ENCODE measurements at regions not wholly inside any gene's neighbourhood (a gene's known extent, or its start where the extent isn't known, plus 50 kb on each side); places are given as distances from the start of the nearest gene placed in this dataset.

GRCh38 chr13:30832845-30833332, 73.2 kb upstream of the MEDAG start (continued):
- TF ChIP-seq ZNF274 (IDR thresholded peaks at IDR 0.05; ENCODE audit: low read length) (no peak), ZNF274 (tag by site-specific recombination; IDR thresholded peaks at IDR 0.05; ENCODE audit: borderline replicate concordance) (no peak), ZNF544 (tag by site-specific recombination; IDR thresholded peaks at IDR 0.05) (no peak), ZNF26 (tag by site-specific recombination; IDR thresholded peaks at IDR 0.05) (no peak), ZFP3 (tag by site-specific recombination; IDR thresholded peaks at IDR 0.05; ENCODE audit: low read depth) (no peak), HOXC10 (CRISPR knock-in tag; IDR thresholded peaks at IDR 0.05) (no peak), OSR2 (tag by site-specific recombination; IDR thresholded peaks at IDR 0.05) (peak; percentile 33; the same call in 1 of the 2 replicates), RBAK (tag by site-specific recombination; IDR thresholded peaks at IDR 0.05) (no peak), ZBTB20 (tag by site-specific recombination; IDR thresholded peaks at IDR 0.05) (peak; percentile 54; the same call in 1 of the 2 replicates), ZNF121 (tag by site-specific recombination; IDR thresholded peaks at IDR 0.05) (no peak), FEZF1 (tag by site-specific recombination; IDR thresholded peaks at IDR 0.05) (peak; percentile 96), KLF10 (tag by site-specific recombination; IDR thresholded peaks at IDR 0.05) (no peak), ZNF398 (tag by site-specific recombination; IDR thresholded peaks at IDR 0.05) (0 out of 2 replicates have a peak, but pooled peaks have one; percentile 39), ZNF830 (tag by site-specific recombination; IDR thresholded peaks at IDR 0.05; ENCODE audit: low read depth) (no peak), ZNF10 (tag by site-specific recombination; IDR thresholded peaks at IDR 0.05) (peak; percentile 62; the same call in 1 of the 2 replicates), ZBTB48 (tag by site-specific recombination; IDR thresholded peaks at IDR 0.05) (peak; percentile 63), WT1 (tag by site-specific recombination; IDR thresholded peaks at IDR 0.05) (peak; percentile 43; the same call in 1 of the 2 replicates), ZNF433 (tag by site-specific recombination; IDR thresholded peaks at IDR 0.05; ENCODE audit: low read depth) (no peak), ZBTB8A (tag by site-specific recombination; IDR thresholded peaks at IDR 0.05) (peak; percentile 85), ZNF513 (tag by site-specific recombination; IDR thresholded peaks at IDR 0.05) (no peak), ZNF366 (tag by site-specific recombination; conservative IDR thresholded peaks at IDR 0.05) (0 out of 2 replicates have a peak, but pooled peaks have one; percentile 26), ZNF626 (tag by site-specific recombination; IDR thresholded peaks at IDR 0.05) (no peak), ZNF558 (tag by site-specific recombination; IDR thresholded peaks at IDR 0.05) (no peak), ZNF37A (tag by site-specific recombination; IDR thresholded peaks at IDR 0.05) (no peak), ZNF335 (tag by site-specific recombination; conservative IDR thresholded peaks at IDR 0.05) (peak; percentile 60), MEIS1 (CRISPR knock-in tag; IDR thresholded peaks at IDR 0.05; ENCODE audit: borderline replicate concordance) (no peak), SCRT1 (tag by site-specific recombination; IDR thresholded peaks at IDR 0.05; ENCODE audit: borderline replicate concordance) (peak; percentile 65; the same call in 1 of the 2 replicates), ZNF837 (tag by site-specific recombination; IDR thresholded peaks at IDR 0.05) (no peak), KLF7 (tag by site-specific recombination; IDR thresholded peaks at IDR 0.05; ENCODE audit: borderline replicate concordance) (no peak)
- TF ChIP-seq, protein P1, sequence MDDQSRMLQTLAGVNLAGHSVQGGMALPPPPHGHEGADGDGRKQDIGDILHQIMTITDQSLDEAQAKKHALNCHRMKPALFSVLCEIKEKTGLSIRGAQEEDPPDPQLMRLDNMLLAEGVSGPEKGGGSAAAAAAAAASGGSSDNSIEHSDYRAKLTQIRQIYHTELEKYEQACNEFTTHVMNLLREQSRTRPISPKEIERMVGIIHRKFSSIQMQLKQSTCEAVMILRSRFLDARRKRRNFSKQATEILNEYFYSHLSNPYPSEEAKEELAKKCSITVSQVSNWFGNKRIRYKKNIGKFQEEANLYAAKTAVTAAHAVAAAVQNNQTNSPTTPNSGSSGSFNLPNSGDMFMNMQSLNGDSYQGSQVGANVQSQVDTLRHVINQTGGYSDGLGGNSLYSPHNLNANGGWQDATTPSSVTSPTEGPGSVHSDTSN (CRISPR knock-in tag; IDR thresholded peaks at IDR 0.05) = no peak
- TF ChIP-seq, protein P2, sequence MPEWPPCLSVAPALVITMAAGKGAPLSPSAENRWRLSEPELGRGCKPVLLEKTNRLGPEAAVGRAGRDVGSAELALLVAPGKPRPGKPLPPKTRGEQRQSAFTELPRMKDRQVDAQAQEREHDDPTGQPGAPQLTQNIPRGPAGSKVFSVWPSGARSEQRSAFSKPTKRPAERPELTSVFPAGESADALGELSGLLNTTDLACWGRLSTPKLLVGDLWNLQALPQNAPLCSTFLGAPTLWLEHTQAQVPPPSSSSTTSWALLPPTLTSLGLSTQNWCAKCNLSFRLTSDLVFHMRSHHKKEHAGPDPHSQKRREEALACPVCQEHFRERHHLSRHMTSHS (tag by site-specific recombination; IDR thresholded peaks at IDR 0.05) = no peak
- TF ChIP-seq, protein P3, sequence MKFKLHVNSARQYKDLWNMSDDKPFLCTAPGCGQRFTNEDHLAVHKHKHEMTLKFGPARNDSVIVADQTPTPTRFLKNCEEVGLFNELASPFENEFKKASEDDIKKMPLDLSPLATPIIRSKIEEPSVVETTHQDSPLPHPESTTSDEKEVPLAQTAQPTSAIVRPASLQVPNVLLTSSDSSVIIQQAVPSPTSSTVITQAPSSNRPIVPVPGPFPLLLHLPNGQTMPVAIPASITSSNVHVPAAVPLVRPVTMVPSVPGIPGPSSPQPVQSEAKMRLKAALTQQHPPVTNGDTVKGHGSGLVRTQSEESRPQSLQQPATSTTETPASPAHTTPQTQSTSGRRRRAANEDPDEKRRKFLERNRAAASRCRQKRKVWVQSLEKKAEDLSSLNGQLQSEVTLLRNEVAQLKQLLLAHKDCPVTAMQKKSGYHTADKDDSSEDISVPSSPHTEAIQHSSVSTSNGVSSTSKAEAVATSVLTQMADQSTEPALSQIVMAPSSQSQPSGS (tag by site-specific recombination; IDR thresholded peaks at IDR 0.05; ENCODE audit: low read depth) = no peak
- TF ChIP-seq, protein P4, sequence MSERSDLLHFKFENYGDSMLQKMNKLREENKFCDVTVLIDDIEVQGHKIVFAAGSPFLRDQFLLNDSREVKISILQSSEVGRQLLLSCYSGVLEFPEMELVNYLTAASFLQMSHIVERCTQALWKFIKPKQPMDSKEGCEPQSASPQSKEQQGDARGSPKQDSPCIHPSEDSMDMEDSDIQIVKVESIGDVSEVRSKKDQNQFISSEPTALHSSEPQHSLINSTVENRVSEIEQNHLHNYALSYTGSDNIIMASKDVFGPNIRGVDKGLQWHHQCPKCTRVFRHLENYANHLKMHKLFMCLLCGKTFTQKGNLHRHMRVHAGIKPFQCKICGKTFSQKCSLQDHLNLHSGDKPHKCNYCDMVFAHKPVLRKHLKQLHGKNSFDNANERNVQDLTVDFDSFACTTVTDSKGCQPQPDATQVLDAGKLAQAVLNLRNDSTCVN (tag by site-specific recombination; optimal IDR thresholded peaks at IDR 0.05) = no peak

Data from HEK293 (cell line).